B cell (primary cell): ENCODE measurements at regions not wholly inside any gene's neighbourhood (a gene's known extent, or its start where the extent isn't known, plus 50 kb on each side); places are given as distances from the start of the nearest gene placed in this dataset.

Experiments used
- CTCF ChIP-seq: fragments of 200-600 bp; IDR thresholded peaks from one replicate; pipeline ENCODE4 v1.8.0; 2022; ENCODE audit warnings: antibody characterized with exemption, mild to moderate bottlenecking
- EZH2 ChIP-seq: IDR thresholded peaks from 2 replicates; pipeline ENCODE4 v1.6.1; 2012; ENCODE audit warnings: borderline replicate concordance, low read depth, mild to moderate bottlenecking, moderate library complexity, low read length; ENCODE audit not compliant: insufficient read depth, poor library complexity, severe bottlenecking

GRCh38 chr17:77453613-77454241 lies 313.0 kb downstream of the SEC14L1 start:
- TF ChIP-seq CTCF (no peak), EZH2 (no peak)
